GM18505 (cell line): ENCODE measurements at regions not wholly inside any gene's neighbourhood (a gene's known extent, or its start where the extent isn't known, plus 50 kb on each side); places are given as distances from the start of the nearest gene placed in this dataset.

Experiments
- ATAC-seq: cut with Tn5 transposase; IDR thresholded peaks from one replicate; pipeline ENCODE4 v1.9.1; 2021; ENCODE audit not compliant: unreplicated experiment
- POLR2A ChIP-seq: IDR thresholded peaks from 4 replicates; pipeline ENCODE4 v1.6.1; 2011; ENCODE audit warnings: borderline replicate concordance; ENCODE audit not compliant: insufficient read depth, insufficient read length; ENCODE audit errors: extremely low read depth

GRCh38 chr7:136146925-136147324 lies 169.8 kb upstream of the MTPN start:
- TF ChIP-seq POLR2A, result no peak
- ATAC-seq, result no peak

GRCh38 chr7:136144182-136144581 lies 167.0 kb upstream of the MTPN start:
- no peak for ATAC-seq
- TF ChIP-seq POLR2A, result no peak

DNA sequence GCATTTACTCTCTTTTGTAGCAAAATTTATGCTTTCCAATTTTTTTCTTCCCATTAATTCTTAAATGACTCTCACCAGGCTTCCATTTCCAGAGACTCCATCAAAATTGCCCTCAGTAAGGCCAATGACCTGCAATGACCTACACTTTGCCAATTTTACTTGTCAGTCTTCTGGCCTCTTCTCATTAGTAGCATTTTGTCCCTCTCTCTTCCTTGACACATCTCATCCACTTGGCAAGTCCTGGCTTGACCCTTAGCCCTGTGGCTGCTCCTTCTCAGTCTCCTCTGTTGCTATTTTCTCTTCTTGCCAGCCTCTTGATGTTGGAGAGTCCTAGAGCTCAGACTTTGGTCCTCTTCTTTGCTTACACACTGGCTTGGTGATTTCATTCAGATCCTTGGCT lies 166.1 kb upstream of the MTPN start:
- no peak for TF ChIP-seq POLR2A
- ATAC-seq, result no peak

DNA sequence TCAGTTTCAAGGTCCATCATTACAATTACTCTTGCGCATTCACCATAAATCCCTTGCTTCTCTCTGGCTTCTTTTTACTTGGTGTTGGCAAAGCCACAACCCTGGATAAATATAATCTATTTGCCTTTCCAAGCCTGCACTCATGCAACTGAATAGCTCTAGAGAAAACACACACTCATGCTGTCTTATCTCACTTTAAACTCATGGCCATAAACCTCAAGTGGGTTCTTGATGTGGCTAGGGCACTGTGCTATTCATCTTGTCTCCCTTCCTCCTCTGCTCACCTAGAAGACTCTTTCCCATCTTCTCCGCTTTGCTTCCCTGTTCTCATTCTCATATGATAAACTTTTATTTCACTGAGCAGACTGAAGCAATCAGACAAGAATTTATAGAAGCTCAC lies 165.4 kb upstream of the MTPN start:
- no peak for TF ChIP-seq POLR2A
- no peak for ATAC-seq

GRCh38 chr7:136140469-136140868 lies 163.3 kb upstream of the MTPN start:
- ATAC-seq, result no peak
- no peak for TF ChIP-seq POLR2A

GRCh38 chr7:136139417-136139816 lies 162.3 kb upstream of the MTPN start:
- ATAC-seq, result no peak
- no peak for TF ChIP-seq POLR2A

GRCh38 chr7:136138991-136139390 lies 161.8 kb upstream of the MTPN start:
- no peak for ATAC-seq
- TF ChIP-seq POLR2A, result no peak

DNA sequence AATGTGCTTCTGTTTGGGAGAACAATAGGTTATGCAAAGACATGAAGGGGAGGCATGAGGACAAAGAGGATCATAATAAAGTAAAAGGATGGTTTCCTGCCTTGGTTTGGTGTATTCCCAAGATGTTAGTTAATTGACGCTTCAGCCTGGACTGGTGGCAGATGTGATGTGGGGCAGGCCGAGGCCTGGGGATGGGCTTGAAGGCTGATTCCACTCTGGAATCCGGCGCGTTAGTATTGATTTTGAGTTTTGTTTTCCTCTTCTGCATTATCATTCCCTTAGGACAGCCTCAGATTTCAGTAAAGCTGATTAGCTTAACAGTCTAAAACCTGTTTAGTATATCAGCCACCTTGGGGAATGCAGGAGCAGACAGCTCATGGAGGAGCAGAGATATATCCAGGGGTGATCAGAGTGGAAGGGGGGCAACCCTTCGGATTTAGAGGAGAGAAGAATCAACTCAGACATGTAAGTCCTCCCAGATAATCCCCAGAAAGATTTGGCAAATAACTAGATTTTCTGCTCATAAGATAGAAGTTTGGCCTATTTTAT lies 159.8 kb upstream of the MTPN start:
- TF ChIP-seq POLR2A, result no peak
- no peak for ATAC-seq

- ATAC-seq, result no peak
- TF ChIP-seq POLR2A, result no peak
These were observed 157.3 kb upstream of the MTPN start for GRCh38 chr7:136134503-136134902.

DNA sequence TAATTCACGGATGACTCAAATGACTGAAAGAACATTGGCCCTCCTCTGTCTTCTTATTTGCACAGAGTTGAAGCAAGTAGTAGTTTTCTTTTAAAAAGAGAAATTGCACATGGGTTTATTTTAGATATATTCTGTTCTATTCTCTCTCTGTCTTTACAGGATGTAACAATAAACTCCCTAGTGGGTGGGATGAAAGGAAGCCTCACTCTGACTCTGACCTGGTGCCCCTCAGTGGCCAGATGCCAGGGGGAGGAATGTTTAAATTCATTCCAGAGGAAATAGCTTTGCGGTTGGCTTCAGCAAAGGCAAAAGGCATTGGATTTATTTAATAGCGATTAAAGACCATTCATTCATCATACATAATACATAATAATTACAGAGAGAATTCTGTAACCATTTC lies 156.4 kb upstream of the MTPN start:
- TF ChIP-seq POLR2A, result no peak
- no peak for ATAC-seq

DNA sequence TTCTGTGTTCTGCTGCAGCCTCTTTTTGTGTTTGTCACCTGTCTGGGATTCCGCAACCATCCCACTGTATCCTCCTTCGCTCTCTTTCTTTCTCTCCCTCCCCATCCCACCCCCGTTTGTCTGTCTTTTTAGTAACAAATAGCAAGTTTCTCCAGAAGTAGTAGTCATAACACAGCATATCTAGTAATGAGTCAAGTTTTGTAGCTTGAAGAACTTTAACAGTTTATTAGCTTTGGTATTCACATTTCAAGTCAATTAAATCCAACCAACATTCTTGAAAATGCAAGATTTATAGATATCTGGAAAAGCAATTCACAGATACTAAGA lies 154.1 kb upstream of the MTPN start:
- TF ChIP-seq POLR2A, result no peak

DNA sequence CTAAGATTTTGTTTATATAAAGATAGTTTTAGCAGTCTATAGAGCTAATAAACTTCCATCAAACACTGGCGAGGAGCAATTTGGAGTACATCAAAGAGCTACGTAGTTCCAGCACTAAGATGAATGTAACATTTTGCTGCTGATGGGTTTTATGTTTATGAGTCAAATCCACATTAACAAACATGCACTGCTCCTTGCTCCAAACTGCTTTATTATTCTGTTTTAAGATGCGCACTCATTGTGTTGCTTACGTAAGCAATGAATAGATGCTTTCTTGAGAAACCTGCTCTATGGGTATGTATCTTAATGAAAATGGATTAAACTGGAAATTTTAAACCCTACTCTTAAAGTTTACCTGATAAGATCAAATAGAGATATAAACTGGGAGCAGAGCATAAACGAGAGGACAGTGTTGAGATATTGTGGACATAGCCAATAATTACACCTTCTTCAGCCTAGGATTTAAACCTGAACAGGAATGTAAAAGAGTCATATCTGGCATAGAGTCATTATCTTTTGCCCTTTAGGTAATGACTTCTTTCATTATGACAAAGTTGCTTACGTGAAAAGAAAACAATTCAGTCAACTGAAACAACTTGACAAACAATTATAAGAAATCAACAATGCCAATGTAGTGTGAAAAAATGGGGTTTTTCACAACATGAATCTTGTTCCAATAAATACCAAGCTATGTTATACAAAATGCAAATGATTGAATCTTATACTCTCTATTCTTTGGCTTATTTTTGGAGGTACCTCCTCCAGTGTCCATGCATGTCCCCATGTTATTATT lies 153.5 kb upstream of the MTPN start:
- ATAC-seq, result no peak
- TF ChIP-seq POLR2A, result no peak

More for the DNA sequence above, 154.1 kb upstream of the MTPN start:
- ATAC-seq, result no peak

DNA sequence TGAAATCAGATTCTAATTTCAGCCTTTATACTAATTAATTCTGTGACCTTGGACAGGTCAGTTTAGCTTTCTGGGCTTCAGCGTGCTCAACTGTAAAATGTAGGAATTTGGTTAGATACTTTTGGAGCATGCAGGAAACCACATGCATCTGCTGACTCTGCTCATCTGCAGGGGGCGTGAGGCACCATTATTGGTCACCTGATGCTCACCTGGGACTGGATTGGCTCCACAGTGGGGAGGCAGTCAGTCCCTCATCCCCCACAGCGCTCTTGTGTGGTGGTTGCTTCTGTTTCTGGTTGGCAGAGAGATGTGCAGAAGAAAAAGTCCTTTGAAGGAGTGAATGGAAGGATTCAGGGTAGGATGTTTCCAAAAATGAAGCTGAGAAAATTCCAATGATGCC lies 150.9 kb upstream of the MTPN start:
- TF ChIP-seq POLR2A, result no peak
- ATAC-seq, result no peak

DNA sequence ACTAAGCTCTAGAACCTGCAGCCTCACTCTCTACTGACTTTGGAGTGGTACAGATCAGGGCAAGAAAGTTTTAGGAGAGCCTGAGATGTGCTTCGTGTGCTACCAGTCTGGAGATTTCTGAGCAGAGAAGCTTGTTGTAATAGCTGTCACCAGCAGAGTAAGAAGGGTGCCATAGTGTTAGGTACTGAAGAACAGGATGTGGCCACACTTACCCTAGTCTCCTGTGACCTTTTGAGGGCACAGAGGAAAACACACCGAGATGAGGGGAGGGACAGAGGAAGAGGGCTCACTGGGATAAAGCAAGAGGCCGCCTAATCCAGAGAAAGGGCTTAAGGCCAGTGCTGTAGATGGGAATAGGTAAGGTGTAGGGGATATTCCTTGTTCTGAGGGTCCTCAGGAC lies 146.2 kb upstream of the MTPN start:
- TF ChIP-seq POLR2A, result no peak
- ATAC-seq, result no peak
